GM19468 (cell line): ENCODE measurements at regions not wholly inside any gene's neighbourhood (a gene's known extent, or its start where the extent isn't known, plus 50 kb on each side); places are given as distances from the start of the nearest gene placed in this dataset.
"Not testable (repeated sequence)": the region's sequence is repeated elsewhere in the genome, so short reads cannot be mapped to it uniquely, and the experiment has no call there.

ENCODE experiments used
- ATAC-seq: cut with Tn5 transposase; IDR thresholded peaks from one replicate; pipeline ENCODE4 v1.9.1; 2021; ENCODE audit warnings: mild to moderate bottlenecking, moderate library complexity, moderate number of reproducible peaks; ENCODE audit not compliant: unreplicated experiment; ENCODE audit errors: extremely low read depth

DNA sequence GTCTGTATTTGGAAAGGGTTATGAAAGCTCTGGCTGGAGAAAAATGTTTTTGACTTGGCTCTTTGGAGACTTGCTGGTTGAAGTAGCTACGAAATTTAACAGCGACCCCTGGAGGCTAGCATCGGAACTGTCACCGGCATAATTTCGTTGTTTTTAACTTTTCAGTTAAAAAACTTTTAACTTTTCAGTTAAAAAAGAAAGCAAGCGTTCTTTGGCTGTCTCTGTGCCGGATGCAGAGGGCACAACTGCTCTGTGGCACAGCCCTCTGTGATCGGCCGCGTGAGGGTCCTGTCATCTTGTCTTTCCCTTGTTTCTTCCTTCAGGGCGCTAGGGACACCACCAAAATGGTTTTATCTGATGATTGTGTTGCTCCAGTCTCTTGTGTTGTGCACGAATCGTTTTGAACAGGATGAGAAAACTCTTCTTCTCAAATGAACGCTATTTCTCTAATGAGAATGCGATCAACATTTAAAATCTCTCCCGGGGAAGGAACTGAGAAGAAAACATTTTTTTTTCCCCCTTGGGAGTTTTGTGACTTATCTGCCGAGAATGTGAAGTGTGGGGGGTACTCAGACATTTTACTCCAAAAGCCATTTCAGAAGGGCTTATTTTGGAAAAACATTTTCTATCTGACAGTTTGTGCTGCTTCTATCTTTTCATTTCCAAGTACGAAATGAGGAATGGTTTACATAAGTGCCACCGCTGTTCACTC, 57.1 kb downstream of the ADCYAP1 start:
- no peak for ATAC-seq

DNA sequence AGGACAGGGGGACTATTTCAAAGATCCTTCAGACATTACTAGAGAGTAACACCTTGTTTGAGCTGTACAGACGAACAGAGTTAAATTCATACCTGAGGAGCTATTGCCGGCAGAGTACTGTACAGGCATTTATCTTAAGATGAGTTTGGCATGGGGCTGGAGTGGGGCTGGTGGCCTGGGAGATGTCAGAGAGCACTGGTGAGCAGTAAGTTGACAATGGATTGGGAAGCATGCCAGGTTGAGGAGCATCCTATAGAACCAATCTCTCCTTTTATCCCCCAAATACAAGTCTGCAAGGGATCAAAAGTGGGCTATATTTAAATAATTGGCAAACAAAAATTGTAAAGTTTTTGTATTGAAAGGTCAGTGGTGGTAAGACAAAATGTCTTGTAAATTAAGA, 58.6 kb downstream of the ADCYAP1 start:
- no peak for ATAC-seq

DNA sequence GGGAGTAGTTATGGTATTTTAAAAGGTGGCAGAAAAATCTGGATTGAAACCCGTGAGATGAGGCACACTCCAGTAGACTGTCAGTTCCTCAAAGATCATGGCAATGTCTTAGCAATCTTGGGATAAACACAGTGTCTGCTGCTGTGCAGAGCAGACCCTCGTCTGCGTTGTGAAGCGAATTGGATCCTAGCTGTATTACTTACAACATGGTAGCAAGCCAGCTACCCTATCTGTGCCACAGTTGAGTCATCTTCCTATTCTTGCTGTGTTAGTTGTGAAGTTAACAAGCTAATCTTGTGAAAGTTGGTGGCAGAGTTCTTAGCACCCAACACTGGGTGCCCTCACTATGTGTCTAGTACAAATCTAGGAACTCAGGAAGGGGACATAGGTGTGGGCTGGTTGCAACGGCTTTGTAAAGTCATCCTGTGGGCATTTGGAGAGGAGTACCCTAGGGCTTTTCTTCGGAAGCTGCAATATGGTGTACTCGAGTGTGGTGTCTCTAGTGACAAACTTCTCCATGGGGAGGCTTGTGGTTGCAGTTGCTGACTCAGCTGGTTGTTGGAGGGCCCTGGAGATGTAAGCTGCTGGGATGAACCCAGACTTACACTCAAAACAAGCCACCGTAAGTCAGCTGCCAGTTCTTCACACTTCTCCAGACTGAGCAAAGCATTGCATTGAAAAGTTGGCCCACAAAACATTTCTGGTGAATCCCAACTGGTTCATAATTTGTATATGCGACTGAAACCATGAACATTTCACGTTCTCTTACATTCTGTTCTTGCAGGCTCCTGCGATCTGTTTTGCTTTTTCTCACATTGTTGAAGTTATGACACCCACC, 61.5 kb downstream of the ADCYAP1 start:
- ATAC-seq: no peak

DNA sequence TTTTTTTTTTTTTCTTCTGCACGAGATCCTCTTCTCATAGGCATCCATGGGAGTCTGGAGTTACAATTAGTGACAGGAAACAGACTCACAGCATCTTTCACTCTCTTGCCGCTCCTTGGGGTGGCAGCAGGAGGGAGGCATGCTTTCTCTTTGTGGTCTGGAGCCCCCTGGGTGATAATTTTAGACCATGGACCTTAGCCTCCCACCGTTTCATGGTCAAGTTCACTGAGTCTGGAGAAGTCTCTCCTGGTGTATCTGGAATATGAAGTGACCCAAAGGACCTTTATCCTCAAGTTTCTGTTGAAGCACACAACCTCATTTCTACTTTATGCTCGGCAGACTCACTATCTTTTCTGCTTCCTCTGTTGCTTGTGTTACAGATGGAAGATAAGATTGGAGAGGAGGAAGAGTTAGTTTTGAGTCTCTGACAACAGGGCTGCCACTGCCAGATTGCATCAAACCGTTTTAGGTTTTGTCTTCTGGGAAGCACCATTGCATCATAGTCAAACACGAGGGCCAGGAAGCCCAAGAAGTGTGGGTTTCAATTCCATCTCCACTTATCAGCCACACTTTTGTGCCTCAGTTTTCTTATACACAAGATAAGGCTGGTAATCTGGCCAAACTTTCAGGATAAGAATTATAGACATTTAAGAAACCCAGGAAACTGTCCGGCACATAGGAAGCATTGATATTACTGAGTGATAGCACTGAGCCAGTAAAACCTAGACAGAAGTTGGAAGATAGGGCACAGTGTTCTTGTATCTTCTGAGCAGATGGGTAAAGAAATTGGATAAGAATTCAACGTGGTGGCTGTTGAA, 62.3 kb downstream of the ADCYAP1 start:
- no peak for ATAC-seq

- not testable (repeated sequence) for ATAC-seq
Observed at GRCh38 chr18:968910-969309, 64.2 kb downstream of the ADCYAP1 start.

GRCh38 chr18:969311-969710, 64.6 kb downstream of the ADCYAP1 start:
- ATAC-seq: not testable (repeated sequence)

GRCh38 chr18:974606-975005, 69.9 kb downstream of the ADCYAP1 start:
- ATAC-seq: not testable (repeated sequence)

- ATAC-seq: not testable (repeated sequence)
Observed at GRCh38 chr18:976393-977128, 71.9 kb downstream of the ADCYAP1 start.

DNA sequence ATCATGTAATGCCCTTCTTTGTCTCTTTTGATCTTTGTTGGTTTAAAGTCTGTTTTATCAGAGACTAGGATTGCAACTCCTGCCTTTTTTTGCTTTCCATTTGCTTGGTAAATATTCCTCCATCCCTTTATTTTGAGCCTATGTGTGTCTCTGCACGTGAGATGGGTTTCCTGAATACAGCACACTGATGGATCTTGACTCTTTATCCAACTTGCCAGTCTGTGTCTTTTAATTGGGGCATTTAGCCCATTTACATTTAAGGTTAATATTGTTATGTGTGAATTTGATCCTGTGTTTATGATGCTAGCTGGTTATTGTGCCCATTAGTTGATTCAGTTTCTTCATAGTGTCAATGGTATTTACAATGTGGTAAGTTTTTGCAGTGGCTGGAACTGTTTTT, 72.7 kb downstream of the ADCYAP1 start:
- ATAC-seq: not testable (repeated sequence)

GRCh38 chr18:977732-978131, 73.1 kb downstream of the ADCYAP1 start:
- ATAC-seq: not testable (repeated sequence)

GRCh38 chr18:980586-980985, 75.9 kb downstream of the ADCYAP1 start:
- ATAC-seq: no peak

- ATAC-seq: no peak
Observed at GRCh38 chr18:984004-984403, 79.3 kb downstream of the ADCYAP1 start.

- ATAC-seq: no peak
Observed at GRCh38 chr18:985212-985661, 80.6 kb downstream of the ADCYAP1 start.

DNA sequence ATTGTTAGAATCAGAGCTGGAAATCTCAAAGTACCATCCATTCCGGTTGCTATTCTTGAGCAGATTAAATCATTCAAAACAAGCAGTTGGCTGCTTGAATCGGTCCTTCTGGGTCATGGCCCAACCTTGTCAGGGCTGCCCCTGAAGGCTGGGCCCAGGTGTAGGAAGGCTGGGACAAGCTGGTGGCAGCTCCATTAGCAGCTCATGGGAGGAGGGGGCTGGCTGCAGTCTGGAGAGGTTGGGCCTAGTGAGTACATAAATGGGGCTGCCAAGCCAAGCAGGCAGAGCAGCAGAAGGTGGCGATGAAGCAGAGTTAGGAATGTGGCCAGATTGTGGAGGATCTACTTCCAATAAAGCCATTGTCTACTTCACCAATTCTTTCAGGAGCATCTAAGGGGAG, 81.4 kb downstream of the ADCYAP1 start:
- ATAC-seq: no peak

DNA sequence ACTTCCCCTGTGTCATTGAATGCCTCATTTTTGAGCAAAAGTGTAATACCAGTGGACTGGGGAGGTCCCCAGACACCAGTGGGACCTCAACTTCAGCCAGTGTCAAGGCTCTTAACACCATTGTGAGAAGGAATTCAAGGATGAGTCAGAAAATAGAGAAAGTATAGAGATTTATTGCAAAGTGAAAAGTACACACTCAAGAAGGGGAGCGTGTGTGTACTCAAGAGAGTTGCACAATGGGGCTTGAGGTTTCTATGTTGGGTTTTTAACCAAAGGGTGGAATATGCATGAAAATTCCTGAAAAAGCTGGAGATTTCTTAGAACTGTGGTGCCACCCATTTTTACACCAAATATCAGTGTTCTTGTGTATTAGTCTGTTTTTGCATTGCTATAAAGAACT, 81.9 kb downstream of the ADCYAP1 start:
- no peak for ATAC-seq

GRCh38 chr18:987325-988186, 82.9 kb downstream of the ADCYAP1 start:
- ATAC-seq: no peak

DNA sequence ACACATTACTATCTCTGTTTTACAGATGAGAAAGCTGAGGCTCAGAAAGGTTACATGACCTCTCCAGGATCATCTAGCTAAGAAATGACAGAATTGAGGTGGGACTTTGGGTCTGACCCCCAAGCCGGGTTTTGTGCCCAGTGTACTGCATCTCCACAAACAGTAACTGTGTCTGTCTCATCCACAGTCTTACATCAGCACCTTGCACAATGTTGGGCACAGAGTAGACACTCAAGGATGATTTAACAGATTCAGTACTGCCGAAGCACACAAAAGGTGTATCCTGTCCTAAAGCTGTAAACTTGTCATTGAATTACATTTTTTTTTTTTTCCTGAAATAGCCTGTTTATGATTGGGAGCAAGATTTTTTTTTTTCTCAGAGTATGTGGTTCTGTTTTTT, 84.8 kb downstream of the ADCYAP1 start:
- no peak for ATAC-seq

- no peak for ATAC-seq
Observed at GRCh38 chr18:990197-990596, 85.5 kb downstream of the ADCYAP1 start.

DNA sequence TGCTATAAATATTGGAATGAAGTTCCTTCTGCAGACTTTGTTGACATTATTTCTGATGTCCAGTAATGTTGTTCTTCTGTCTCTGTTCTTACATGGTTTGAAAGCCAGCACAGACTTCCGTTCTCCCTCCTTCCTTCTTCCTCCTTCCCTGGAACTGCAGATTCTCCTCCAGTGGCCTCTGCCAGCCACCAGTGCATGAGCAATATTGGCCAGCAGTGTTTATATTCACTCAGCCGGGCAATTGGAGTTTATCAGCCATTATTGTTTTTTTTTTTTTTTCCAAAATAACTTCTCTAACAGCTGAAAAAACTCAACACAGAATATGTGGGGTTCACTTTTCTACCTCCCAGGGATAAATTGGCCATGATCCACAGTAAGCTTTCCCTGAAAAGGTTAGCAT, 86.8 kb downstream of the ADCYAP1 start:
- ATAC-seq: no peak
